OCI-LY1 (cell line): ENCODE measurements at regions not wholly inside any gene's neighbourhood (a gene's known extent, or its start where the extent isn't known, plus 50 kb on each side); places are given as distances from the start of the nearest gene placed in this dataset.

Experiments used
- EZH2 ChIP-seq: fragments of 200-600 bp; sonication (generic), shearing (Covaris generic); IDR thresholded peaks from 2 replicates; pipeline ENCODE4 v1.8.0; 2017; ENCODE audit warnings: borderline replicate concordance, mixed run types, mild to moderate bottlenecking, antibody characterized with exemption, low read length, moderate library complexity, mixed read lengths
- TF ChIP-seq, protein P1 (sequence below): fragments of 200-600 bp; sonication (generic), shearing (Covaris generic); IDR thresholded peaks from 2 replicates; pipeline ENCODE4 v1.5.1; 2017; ENCODE audit warnings: mild to moderate bottlenecking, antibody characterized with exemption, low read length, moderate library complexity, mixed read lengths

DNA sequence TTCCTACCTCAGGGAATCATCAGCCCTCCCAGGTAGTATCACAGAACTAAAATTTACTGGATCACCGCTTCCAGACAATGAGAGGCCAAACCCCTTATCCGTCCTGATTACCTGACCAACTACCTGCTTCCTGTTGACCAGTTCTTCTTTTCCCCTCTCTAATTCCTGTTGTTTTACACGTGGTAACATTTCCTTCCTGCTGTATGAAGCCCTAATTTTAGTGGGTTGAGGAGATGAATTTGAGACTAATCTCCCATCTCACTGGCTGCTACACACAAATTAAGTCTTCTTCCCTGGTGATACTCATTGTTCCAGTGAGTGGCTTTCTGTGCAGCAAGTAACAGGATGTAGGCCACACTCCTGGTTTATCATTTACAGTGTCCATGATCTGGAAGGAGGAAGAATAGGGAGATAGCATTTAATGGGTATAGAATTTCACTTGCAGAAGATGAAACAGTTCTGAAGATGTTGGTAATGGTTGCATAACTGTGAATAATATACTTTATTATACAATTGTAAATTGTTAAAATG is 2112.9 kb downstream of the NCAM2 start:
- TF ChIP-seq, protein P1, sequence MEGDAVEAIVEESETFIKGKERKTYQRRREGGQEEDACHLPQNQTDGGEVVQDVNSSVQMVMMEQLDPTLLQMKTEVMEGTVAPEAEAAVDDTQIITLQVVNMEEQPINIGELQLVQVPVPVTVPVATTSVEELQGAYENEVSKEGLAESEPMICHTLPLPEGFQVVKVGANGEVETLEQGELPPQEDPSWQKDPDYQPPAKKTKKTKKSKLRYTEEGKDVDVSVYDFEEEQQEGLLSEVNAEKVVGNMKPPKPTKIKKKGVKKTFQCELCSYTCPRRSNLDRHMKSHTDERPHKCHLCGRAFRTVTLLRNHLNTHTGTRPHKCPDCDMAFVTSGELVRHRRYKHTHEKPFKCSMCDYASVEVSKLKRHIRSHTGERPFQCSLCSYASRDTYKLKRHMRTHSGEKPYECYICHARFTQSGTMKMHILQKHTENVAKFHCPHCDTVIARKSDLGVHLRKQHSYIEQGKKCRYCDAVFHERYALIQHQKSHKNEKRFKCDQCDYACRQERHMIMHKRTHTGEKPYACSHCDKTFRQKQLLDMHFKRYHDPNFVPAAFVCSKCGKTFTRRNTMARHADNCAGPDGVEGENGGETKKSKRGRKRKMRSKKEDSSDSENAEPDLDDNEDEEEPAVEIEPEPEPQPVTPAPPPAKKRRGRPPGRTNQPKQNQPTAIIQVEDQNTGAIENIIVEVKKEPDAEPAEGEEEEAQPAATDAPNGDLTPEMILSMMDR, result no peak
- TF ChIP-seq EZH2, result no peak
